Endothelial cell of umbilical vein (primary cell): ENCODE measurements at regions not wholly inside any gene's neighbourhood (a gene's known extent, or its start where the extent isn't known, plus 50 kb on each side); places are given as distances from the start of the nearest gene placed in this dataset.

Source experiments
- BruUV-seq: library from RNA; stranded (reverse); fragments of 400-500 nt; replicated peaks from 2 replicates; lab custom pipeline; 2021; lab: Mats Ljungman, UMichigan
- CTCF ChIA-PET: fragments of 300-600, 350-600 bp; sonication (Branson Sonifier 250); formaldehyde crosslinking; loops from one replicate; lab custom pipeline; 2021; ENCODE audit warnings: antibody characterized with exemption, inconsistent platforms; lab: Charles Lee
- POLR2A ChIA-PET: fragments of 300-600, 350-600 bp; sonication (Branson Sonifier 250); formaldehyde crosslinking; loops from one replicate; lab custom pipeline; 2021; ENCODE audit warnings: antibody characterized with exemption, inconsistent platforms; lab: Charles Lee
- DNase-seq: peaks from one replicate; pipeline ENCODE4 v3.0.0-alpha.2; 2011; ENCODE audit warnings: low read depth, low spot score
- FAIRE-seq: peaks from 2 replicates; lab custom pipeline; 2011; peaks lifted over from hg19 to GRCh38; lab: Jason Lieb, UNC
- H2AFZ ChIP-seq: 2 replicates; pipeline ENCODE4 v1.6.0; 2012; ENCODE audit warnings: low read depth, low read length, control low read depth, inconsistent platforms
- H3K27ac ChIP-seq: 2 replicates; pipeline ENCODE4 v1.5.1; 2011; ENCODE audit warnings: low read depth, mild to moderate bottlenecking, control low read depth, low read length, moderate library complexity; ENCODE audit not compliant: insufficient read depth
- H3K27me3 ChIP-seq, 2 experiments: 2 replicates each; pipeline versions ENCODE4 v1.6.0 to v1.6.1; 2011; ENCODE audit warnings: low read length in 2 of 2, mixed read lengths in 1 of 2; ENCODE audit not compliant: control insufficient read depth in 2 of 2, insufficient read depth in 2 of 2
- H3K36me3 ChIP-seq, 2 experiments: 2 replicates in 1 of 2; 3 replicates in 1 of 2; pipeline ENCODE4 v1.5.1; 2011; ENCODE audit warnings: low read length in 2 of 2, mild to moderate bottlenecking in 1 of 2, moderate library complexity in 1 of 2; ENCODE audit not compliant: control insufficient read depth in 2 of 2, insufficient read depth in 2 of 2; ENCODE audit errors: extremely low read depth in 1 of 2
- H3K4me1 ChIP-seq: 3 replicates; pipeline ENCODE4 v1.5.1; 2011; ENCODE audit warnings: mild to moderate bottlenecking, low read length; ENCODE audit not compliant: control insufficient read depth, insufficient read depth; ENCODE audit errors: extremely low read depth
- H3K4me2 ChIP-seq: 2 replicates; pipeline ENCODE4 v1.6.1; 2011; ENCODE audit warnings: low read length, control low read depth, mixed read lengths; ENCODE audit not compliant: insufficient read depth
- H3K4me3 ChIP-seq, 3 experiments: fragments of 200-600 bp in 1 of 3; sonication (generic), shearing (Covaris generic) in 1 of 3; replicated peaks in 1 of 3; 2 replicates each; pipeline ENCODE4 v1.5.1; 2011 to 2016; ENCODE audit warnings: control low read depth in 3 of 3, low read length in 3 of 3, mild to moderate bottlenecking in 2 of 3, inconsistent platforms in 1 of 3, low read depth in 1 of 3, moderate library complexity in 1 of 3; ENCODE audit not compliant: insufficient read depth in 1 of 3
- H3K79me2 ChIP-seq: 2 replicates; pipeline ENCODE4 v1.6.0; 2012; ENCODE audit warnings: low read length, inconsistent platforms; ENCODE audit not compliant: control insufficient read depth, insufficient read depth
- H3K9ac ChIP-seq: replicated peaks from 2 replicates; pipeline ENCODE3; 2011; ENCODE audit warnings: low read length, control low read depth; ENCODE audit not compliant: insufficient read depth; ENCODE audit errors: extremely low read depth
- H3K9me1 ChIP-seq: replicated peaks from 3 replicates; pipeline ENCODE4 v1.6.0; 2011; ENCODE audit warnings: mild to moderate bottlenecking, low read length; ENCODE audit not compliant: control insufficient read depth, insufficient read depth; ENCODE audit errors: extremely low read depth
- H3K9me3 ChIP-seq: replicated peaks from 2 replicates; pipeline ENCODE4 v1.5.1; 2012; ENCODE audit warnings: low read length, inconsistent platforms; ENCODE audit not compliant: control insufficient read depth, insufficient read depth
- H4K20me1 ChIP-seq: replicated peaks from 2 replicates; pipeline ENCODE3; 2011; ENCODE audit warnings: mild to moderate bottlenecking, low read length; ENCODE audit not compliant: control insufficient read depth, insufficient read depth; ENCODE audit errors: extremely low read depth
- CTCF ChIP-seq, 2 donors: IDR thresholded peaks; 1 replicate in 1 of 2; 2 replicates in 1 of 2; pipeline ENCODE4 v1.5.1; 2011; ENCODE audit warnings: low read length in 2 of 2, mild to moderate bottlenecking in 2 of 2, moderate library complexity in 2 of 2, control low read depth in 1 of 2, inconsistent platforms in 1 of 2, low read depth in 1 of 2; ENCODE audit not compliant: insufficient read depth in 1 of 2; ENCODE audit errors: extremely low read depth in 1 of 2
- FOS ChIP-seq: IDR thresholded peaks from 2 replicates; pipeline ENCODE4 v1.6.1; 2011; ENCODE audit warnings: mild to moderate bottlenecking, low read length, moderate library complexity, borderline replicate concordance; ENCODE audit not compliant: insufficient read depth
- GATA2 ChIP-seq: IDR thresholded peaks from 2 replicates; pipeline ENCODE4 v1.7.0; 2011; ENCODE audit warnings: low read depth, mild to moderate bottlenecking, moderate library complexity, mixed read lengths, low read length; ENCODE audit not compliant: insufficient read length, insufficient read depth
- MYC ChIP-seq: IDR thresholded peaks from one replicate; pipeline ENCODE4 v1.6.1; 2011; ENCODE audit warnings: mild to moderate bottlenecking, low read depth, low read length
- POLR2A ChIP-seq: IDR thresholded peaks from 2 replicates; pipeline ENCODE4 v1.6.1; 2012; ENCODE audit warnings: low read depth, mild to moderate bottlenecking, control low read depth, low read length
- POLR2AphosphoS5 ChIP-seq: IDR thresholded peaks from 2 replicates; pipeline ENCODE4 v1.6.1; 2012; ENCODE audit warnings: low read depth, mild to moderate bottlenecking, control low read depth, low read length, moderate library complexity; ENCODE audit not compliant: insufficient read depth
- dilution Hi-C: fragments of 300-500 bp; cut with MboI; formaldehyde crosslinking; loops from one replicate; pipeline ENCODE4 v1.15.0; 2019; ENCODE audit warnings: low sequenced_read_pairs; ENCODE audit not compliant: extremely low pct_ligation_motif_present
- intact Hi-C: fragments of 100-400 bp; cut with micrococcal nuclease; formaldehyde crosslinking; loops from one replicate; pipeline ENCODE4 v1.10.0; 2022
- TF ChIP-seq, protein P1 (sequence below): IDR thresholded peaks from 2 replicates; pipeline ENCODE4 v1.6.1; 2011; ENCODE audit not compliant: insufficient read depth, insufficient read length

DNA sequence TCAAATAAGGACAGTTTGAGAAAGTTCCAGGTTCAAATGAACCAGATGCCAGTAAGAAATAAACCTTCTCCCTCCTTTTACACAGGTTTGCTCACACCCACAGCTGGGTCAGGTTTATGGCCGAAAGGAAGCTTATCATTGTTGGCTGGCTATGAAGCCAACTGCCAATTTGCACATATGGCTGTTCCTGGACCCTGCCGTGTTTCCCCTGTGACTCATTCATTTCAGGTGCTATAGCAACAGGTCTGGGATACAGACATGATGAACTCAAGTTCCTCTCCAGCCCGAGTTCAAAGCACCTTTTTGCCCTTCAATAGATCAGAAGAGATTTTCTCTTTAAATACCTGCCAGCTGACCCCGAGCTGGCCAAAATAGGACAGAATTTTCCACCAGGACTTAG lies 134.4 kb upstream of the SMYD2 start:
- no peaks in the 10 kb centered on the region for H3K9me1 ChIP-seq
- H3K4me2 ChIP-seq, result no peak overlapping the region
- H3K4me3 ChIP-seq, result no peak overlapping the region
- FAIRE-seq (no peak), DNase-seq (peak; percentile 24)
- TF ChIP-seq FOS, result no peak
- no peak for TF ChIP-seq CTCF (IDR thresholded peaks at IDR 0.05; ENCODE audit: extremely low read depth in 1 of 2, insufficient read depth in 1 of 2, low read depth in 1 of 2, low read length in 2 of 2)
- no peak for TF ChIP-seq POLR2AphosphoS5
- TF ChIP-seq POLR2A, result no peak
- TF ChIP-seq, protein P1, sequence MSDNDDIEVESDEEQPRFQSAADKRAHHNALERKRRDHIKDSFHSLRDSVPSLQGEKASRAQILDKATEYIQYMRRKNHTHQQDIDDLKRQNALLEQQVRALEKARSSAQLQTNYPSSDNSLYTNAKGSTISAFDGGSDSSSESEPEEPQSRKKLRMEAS, result no peak
- TF ChIP-seq MYC, result no peak
- TF ChIP-seq GATA2, result no peak
- H3K27me3 ChIP-seq, result no peaks in the 10 kb centered on the region
- no peak overlapping the region for H3K9ac ChIP-seq
- H2AFZ ChIP-seq, result no peak overlapping the region
- intact Hi-C loops, result no loop called here
- H4K20me1 ChIP-seq, result no peaks in the 10 kb centered on the region
- no peaks in the 10 kb centered on the region for H3K79me2 ChIP-seq
- POLR2A ChIA-PET, result interaction anchor here (0.7 kb wide), 1 partner anchor 18 kb away, joined by 4 read pairs; no protein-coding TSS in a partner anchor
- no peak overlapping the region for H3K27ac ChIP-seq
- dilution Hi-C loops, result no loop called here
- CTCF ChIA-PET, result interaction anchor here (0.6 to 1.3 kb wide), 4 partner anchors 8 to 68 kb away, joined by 3 read pairs; no protein-coding TSS in a partner anchor
- no peaks in the 10 kb centered on the region for H3K9me3 ChIP-seq
- BruUV-seq, result no TSS peak
- no peaks in the 10 kb centered on the region for H3K36me3 ChIP-seq
- H3K4me1 ChIP-seq, result no peaks in the 10 kb centered on the region
